PFSK-1 (cell line): ENCODE measurements at regions not wholly inside any gene's neighbourhood (a gene's known extent, or its start where the extent isn't known, plus 50 kb on each side); places are given as distances from the start of the nearest gene placed in this dataset.

ENCODE experiments used
- FOXP2 ChIP-seq: optimal IDR thresholded peaks from 2 replicates; pipeline ENCODE3; 2011; ENCODE audit warnings: borderline replicate concordance, control low read depth, inconsistent platforms; ENCODE audit not compliant: insufficient read depth; ENCODE audit errors: extremely low read length, extremely low read depth
- POLR2AphosphoS5 ChIP-seq: IDR thresholded peaks from 2 replicates; pipeline ENCODE4 v1.6.1; 2012; ENCODE audit warnings: low read depth, mild to moderate bottlenecking, control low read depth, low read length, moderate library complexity
- REST ChIP-seq, 2 experiments: IDR thresholded peaks; 2 replicates each; pipeline versions ENCODE4 v1.6.1 to v1.8.0; 2011 to 2012; ENCODE audit warnings: low read depth in 2 of 2, low read length in 2 of 2, control low read depth in 1 of 2, inconsistent platforms in 1 of 2, mild to moderate bottlenecking in 1 of 2, moderate library complexity in 1 of 2; ENCODE audit not compliant: insufficient read depth in 1 of 2
- SIN3A ChIP-seq: IDR thresholded peaks from 2 replicates; pipeline ENCODE4 v1.6.1; 2012; ENCODE audit warnings: mild to moderate bottlenecking, low read length, moderate library complexity, borderline replicate concordance; ENCODE audit not compliant: insufficient read depth
- TAF1 ChIP-seq: IDR thresholded peaks from 2 replicates; pipeline ENCODE4 v1.6.1; 2012; ENCODE audit warnings: low read length, control low read depth, borderline replicate concordance; ENCODE audit not compliant: insufficient read depth

- TF ChIP-seq REST (IDR thresholded peaks at IDR 0.05; ENCODE audit: insufficient read depth in 1 of 2, low read depth in 2 of 2, low read length in 2 of 2) (no peak), SIN3A (no peak), TAF1 (no peak), POLR2AphosphoS5 (no peak), FOXP2 (no peak)
These were observed 139.5 kb downstream of the IRS1 start for GRCh38 chr2:226660124-226660523.

GRCh38 chr2:226659410-226659809 is 140.2 kb downstream of the IRS1 start:
- TF ChIP-seq SIN3A (no peak), POLR2AphosphoS5 (no peak), TAF1 (no peak), REST (IDR thresholded peaks at IDR 0.05; ENCODE audit: insufficient read depth in 1 of 2, low read depth in 2 of 2, low read length in 2 of 2) (no peak), FOXP2 (no peak)

GRCh38 chr2:226658555-226658954 is 141.1 kb downstream of the IRS1 start:
- TF ChIP-seq TAF1 (no peak), SIN3A (no peak), POLR2AphosphoS5 (no peak), FOXP2 (no peak), REST (IDR thresholded peaks at IDR 0.05; ENCODE audit: insufficient read depth in 1 of 2, low read depth in 2 of 2, low read length in 2 of 2) (no peak)

GRCh38 chr2:226657340-226658053 is 142.1 kb downstream of the IRS1 start:
- no peak for TF ChIP-seq SIN3A
- TF ChIP-seq POLR2AphosphoS5: no peak
- TF ChIP-seq REST (IDR thresholded peaks at IDR 0.05; ENCODE audit: insufficient read depth in 1 of 2, low read depth in 2 of 2, low read length in 2 of 2): no peak
- no peak for TF ChIP-seq TAF1
- no peak for TF ChIP-seq FOXP2
